HG03095 (cell line): ENCODE measurements at regions not wholly inside any gene's neighbourhood (a gene's known extent, or its start where the extent isn't known, plus 50 kb on each side); places are given as distances from the start of the nearest gene placed in this dataset.

Source experiments
- ATAC-seq: cut with Tn5 transposase; IDR thresholded peaks from one replicate; pipeline ENCODE4 v1.9.1; 2021; ENCODE audit warnings: moderate library complexity; ENCODE audit not compliant: unreplicated experiment

GRCh38 chr5:14090755-14091154, 52.4 kb upstream of the TRIO start:
- ATAC-seq: no peak

- ATAC-seq: no peak
Observed at GRCh38 chr5:14090290-14090689, 52.9 kb upstream of the TRIO start.

- no peak for ATAC-seq
Observed at GRCh38 chr5:14089198-14089597, 53.9 kb upstream of the TRIO start.

- no peak for ATAC-seq
Observed at GRCh38 chr5:14086261-14086660, 56.9 kb upstream of the TRIO start.

DNA sequence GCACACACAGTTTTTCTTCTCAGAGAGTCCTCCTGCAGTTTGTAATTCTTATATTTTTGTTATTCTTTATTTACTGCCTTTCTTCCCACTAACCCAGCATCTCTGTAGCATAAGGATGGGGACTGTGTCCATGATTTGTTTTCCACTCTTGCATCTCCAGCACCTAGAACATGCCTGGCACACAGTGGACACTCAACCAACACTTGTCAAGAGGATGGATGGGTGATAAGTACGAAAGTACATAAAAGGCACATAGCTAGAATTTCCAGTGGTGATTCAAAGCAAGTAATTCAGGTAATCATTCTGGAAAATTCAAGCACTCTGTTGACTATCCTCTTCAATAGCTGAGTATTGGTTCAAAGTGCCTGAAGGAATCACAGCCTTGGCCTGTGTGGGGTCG, 60.2 kb upstream of the TRIO start:
- ATAC-seq: no peak

DNA sequence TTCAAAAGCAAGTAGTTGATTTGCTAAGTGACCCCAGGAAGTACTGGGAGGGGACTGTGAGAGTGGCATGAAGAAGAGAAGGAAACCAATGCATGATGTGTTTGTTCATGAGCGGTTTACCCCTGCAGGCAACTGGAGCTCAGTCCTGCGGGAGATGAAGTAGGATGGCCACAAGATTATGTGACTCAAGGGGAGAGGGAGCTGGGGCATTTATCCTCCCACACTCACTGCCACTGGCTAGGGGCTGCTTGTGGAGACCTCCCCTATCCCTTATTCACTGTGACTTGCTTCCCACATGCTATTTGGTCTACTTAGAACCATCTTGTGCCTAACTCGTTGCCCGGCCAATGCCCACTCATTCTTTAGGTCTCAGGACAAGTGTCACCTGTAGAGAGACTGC, 60.6 kb upstream of the TRIO start:
- no peak for ATAC-seq

GRCh38 chr5:14081791-14082190, 61.4 kb upstream of the TRIO start:
- no peak for ATAC-seq

GRCh38 chr5:14078716-14079115, 64.4 kb upstream of the TRIO start:
- ATAC-seq: no peak

DNA sequence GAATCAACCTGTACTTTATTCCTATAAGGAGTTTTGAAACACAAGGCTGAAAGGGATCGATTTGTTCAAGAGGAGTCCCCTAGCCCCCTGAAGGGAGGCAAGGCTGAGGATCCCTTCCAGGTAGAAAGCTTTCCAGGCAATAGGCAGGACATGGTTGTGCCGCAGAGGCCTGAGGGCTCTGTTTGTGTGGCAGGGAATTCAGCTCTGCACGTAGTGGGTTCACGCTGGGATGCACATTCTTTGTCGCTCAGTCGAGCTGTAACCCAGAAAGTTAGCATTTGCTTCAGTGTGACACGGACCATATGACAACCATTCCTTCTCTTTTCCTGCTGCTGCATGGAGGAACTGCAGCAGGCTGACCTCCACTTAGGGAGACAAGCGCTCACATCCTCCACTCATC, 65.6 kb upstream of the TRIO start:
- no peak for ATAC-seq

- ATAC-seq: no peak
Observed at GRCh38 chr5:14076561-14076960, 66.6 kb upstream of the TRIO start.

GRCh38 chr5:14075937-14076336, 67.2 kb upstream of the TRIO start:
- no peak for ATAC-seq

DNA sequence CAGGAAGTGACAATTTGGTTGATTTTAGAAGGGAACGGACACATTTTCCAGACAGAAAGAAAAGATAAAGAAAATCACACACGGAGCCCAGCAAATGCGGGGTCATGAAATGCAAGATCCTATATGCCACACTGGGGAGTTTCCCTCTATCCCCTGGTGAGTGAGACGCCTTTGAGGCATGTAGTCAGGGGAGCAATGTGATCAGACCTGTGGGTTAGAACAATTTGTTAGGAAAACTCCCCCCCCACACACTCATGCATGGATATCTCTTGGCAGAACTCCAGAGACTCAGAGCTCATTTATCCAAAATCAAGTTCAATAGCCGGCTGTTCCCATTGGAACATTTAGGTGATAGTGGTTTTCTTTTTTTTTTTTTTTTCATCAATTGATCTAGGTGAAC, 71.7 kb upstream of the TRIO start:
- no peak for ATAC-seq

GRCh38 chr5:14069021-14069420, 74.1 kb upstream of the TRIO start:
- ATAC-seq: no peak

GRCh38 chr5:14068136-14068535, 75.0 kb upstream of the TRIO start:
- no peak for ATAC-seq

DNA sequence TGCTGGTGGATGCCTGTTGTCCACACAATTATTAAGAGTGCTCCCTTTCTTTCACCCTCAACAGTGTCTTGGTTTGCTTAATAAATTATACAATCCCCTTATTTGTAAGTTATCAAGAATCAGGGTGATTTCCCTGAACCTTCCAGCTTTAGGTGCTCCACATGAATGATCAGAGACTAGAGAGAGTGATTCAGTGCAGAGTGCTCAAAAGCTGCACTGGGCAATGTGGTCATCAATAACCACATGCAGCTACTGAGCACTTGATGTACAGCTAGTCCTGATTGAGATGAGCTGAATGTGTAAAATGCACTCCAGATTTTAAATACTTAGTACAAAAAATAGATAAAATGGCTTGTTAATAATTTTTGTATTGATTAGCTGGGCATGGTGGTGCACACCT, 76.8 kb upstream of the TRIO start:
- ATAC-seq: no peak

- ATAC-seq: no peak
Observed at GRCh38 chr5:14064841-14065240, 78.3 kb upstream of the TRIO start.

DNA sequence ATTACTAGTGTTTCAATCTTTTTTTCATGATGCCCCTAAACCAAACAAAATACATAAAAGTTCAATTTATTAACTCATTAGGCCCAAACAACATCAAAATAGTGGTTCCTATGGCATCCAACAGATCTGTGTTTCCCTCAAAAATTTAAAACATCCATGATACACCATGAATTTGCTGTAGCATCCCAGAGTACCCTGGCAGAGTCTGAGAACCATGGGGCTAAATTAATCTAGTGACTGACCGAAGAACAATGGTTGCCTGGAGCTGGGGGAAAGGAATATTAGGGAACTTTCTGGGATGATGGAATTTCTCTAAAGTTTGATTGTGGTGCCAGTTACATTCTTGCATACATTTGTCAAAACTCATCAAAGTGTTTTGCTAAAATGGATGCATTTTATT, 79.5 kb upstream of the TRIO start:
- no peak for ATAC-seq

- ATAC-seq: no peak
Observed at GRCh38 chr5:14063138-14063537, 80.0 kb upstream of the TRIO start.

DNA sequence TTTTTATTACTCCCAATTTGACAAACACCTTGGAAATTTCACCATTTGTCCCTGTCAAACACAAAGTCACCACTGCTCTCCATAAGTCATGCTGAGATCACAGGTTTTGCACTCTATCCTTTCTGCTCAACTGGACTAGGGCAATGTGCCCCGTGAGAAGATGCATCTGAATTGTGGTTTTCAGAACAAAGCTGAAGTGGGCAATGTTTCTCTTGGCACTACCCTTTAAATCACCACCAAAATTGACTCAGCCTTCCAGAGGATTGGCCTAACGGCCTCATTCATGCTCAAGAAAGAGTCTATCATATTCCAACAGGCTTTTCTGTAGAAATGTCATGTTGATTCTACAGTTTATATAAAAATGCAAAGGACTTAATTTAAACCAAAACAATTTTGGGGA, 81.0 kb upstream of the TRIO start:
- no peak for ATAC-seq

DNA sequence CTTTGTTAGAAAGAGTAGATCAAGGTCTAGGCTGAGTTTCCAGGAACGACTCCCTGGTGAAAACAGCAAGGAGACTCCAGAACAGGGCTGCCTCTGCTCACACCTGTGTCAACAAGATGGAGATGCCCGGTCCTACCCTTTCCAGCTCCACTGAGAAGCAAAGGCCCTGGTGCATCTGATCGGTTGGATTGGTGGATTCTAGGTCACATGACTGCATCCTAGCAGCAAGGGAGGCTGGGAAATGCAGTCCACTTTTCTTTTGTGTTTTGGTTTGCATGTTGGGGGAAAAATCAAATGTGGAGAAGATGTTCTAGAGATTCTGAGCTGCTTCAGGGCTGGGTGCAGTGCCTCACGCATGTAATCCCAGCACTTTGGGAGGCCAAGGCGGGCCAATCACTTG, 82.0 kb upstream of the TRIO start:
- ATAC-seq: no peak

DNA sequence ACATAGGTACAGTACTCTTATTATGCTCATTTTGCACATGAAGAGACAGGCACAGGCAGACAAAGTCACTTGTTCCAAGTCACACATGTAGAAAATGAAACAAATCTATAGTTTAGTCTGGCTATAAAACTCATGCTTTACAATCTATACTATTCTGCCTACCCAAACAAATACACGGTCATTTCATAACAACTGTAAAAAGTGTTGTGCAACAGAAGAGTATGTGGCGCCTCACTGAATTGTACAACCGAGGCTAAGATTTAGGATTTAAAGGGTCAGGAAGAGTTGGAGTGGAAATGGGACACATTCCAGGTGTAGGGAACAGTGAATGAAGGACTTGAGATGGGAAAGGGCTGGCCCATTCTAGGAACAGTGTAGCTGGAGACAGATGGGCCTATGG, 82.9 kb upstream of the TRIO start:
- no peak for ATAC-seq

GRCh38 chr5:14059810-14060209, 83.3 kb upstream of the TRIO start:
- no peak for ATAC-seq

DNA sequence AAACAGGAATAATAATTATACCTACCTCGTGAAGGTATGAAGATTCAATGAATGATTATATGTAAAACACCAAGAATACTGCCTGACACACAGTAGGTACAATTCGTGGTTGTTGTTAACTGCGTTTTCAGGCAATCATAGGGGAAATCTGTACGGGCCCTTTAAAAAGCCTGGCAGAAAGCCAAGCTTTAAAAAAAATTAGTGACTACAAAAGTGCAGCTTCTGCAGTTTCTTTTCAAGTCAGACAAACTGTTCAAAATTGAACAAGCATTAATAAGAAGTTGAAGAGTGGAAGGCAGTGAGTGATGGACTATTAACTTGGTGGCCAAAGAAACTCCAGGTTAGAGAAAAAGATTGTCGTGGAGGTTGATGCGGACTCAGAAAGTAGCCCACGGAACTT, 85.9 kb upstream of the TRIO start:
- no peak for ATAC-seq

DNA sequence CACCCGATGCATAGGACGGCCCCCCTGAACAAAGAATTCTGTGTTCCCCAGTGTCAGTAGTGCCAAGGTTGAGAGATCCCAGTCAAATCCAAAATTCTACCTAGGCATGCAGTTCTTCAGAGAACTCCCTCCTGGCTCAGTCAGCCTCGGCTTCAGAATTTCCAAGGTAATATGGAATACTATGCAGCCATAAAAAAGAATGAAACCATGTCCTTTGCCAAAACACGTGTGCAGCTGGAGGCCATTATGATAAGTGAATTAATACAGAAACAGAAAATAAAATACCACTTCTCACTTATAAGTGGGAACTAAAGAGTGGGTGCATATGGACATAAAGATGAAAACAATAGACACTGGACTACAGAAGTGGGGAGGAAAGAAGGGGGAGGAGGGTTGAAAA, 87.1 kb upstream of the TRIO start:
- ATAC-seq: no peak
